Epidermal melanocyte (primary cell): ENCODE measurements at regions not wholly inside any gene's neighbourhood (a gene's known extent, or its start where the extent isn't known, plus 50 kb on each side); places are given as distances from the start of the nearest gene placed in this dataset.
"Not testable (repeated sequence)": the region's sequence is repeated elsewhere in the genome, so short reads cannot be mapped to it uniquely, and the experiment has no call there.

Source experiments
- DNase-seq: peaks from one replicate; pipeline ENCODE4 v3.0.0; 2011; ENCODE audit warnings: low spot score; ENCODE audit not compliant: insufficient read length

- no peak for DNase-seq
Observed at GRCh38 chr2:13351068-13351467, 634.3 kb downstream of the TRIB2 start.

GRCh38 chr2:13353083-13353482 lies 636.3 kb downstream of the TRIB2 start:
- DNase-seq: no peak

DNA sequence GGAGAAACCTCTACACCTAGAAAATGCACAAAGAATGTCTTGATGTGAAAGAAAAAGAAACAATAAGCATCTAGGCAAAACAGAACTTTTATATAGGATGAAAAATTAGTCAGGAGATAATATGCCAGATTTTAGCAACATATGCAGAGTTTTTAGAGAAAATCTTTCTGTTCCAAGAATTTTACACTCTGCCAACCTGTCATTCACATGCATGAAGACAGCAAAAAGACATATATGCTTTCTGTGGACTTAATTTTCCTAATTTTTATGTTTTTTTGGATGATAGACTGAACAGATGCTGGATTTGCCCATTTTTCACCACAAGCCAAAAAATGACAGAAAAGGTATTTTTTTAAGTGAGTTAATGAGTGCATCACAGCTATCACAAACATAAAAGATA lies 637.3 kb downstream of the TRIB2 start:
- DNase-seq: no peak

DNA sequence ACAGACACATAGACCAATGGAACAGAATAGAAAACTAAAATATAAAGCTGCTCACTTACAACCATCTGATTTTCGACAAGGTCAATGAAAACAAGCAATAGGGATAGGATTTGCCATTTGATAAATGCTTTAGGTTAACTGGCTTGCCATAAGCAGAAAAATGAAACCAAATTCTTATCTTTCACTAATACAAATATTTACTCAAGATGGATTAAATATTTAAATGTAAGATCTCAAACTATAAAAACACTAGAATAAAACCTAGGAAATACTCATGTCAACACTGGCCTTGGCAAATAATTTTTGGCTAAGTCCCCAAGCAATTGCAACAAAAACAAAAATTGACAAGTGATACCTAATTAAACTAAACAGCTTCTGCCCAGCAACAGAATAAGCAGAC lies 665.2 kb downstream of the TRIB2 start:
- DNase-seq: not testable (repeated sequence)

DNA sequence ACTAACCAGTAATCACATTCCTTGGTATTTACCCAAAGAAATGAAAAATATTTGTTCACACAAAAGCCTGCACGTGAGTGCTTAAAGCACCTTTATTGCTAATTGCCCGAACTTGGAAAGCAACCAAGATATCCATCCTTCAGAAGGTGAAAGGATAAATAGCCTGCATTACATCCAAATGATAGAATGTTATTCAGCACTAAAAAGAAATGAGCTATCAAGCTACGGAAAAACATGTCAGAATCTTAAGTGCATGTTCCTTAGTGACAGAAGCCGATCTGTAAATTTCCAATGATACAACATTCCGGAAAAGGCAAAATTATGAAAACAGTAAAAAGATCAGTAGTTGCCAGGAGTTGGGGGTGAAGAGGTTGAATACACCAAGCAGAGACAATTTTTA lies 672.4 kb downstream of the TRIB2 start:
- not testable (repeated sequence) for DNase-seq

DNA sequence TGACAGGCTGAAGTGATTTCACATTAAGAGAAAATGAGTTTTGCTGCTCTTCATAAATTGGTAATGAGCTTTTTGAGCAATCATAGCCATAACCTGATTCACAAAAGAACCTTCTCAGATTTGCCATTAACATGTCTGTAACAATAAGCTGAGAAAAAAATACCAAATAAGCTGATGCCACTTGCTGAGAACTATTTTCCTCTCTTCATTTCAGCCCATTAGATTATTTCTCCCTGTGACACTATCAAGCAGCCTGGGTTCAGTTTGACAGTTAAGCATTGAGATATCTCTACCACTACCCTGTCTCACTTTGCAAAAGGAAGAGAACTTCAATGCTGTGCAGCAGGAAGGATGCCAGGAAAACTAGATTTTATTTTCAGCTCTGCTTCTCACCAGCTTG lies 673.9 kb downstream of the TRIB2 start:
- no peak for DNase-seq

DNA sequence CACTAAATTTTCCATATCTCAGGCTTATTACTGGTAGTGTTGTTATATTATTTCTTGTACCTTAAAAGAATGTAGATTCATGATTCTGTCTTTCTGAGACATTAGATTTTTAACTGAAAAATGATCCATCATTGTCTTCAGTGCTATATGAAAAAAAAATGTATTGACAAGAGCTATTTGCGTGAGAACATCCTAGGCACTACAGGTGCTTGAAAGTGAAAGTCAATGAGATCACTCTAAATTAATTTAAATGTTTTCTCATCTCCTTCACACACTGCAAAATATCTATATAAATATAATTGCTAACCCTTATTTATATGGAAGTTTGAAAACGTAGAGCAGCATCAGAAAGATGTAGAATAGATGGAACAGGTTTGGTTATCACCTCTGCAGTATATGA lies 684.6 kb downstream of the TRIB2 start:
- no peak for DNase-seq

- DNase-seq: no peak
Observed at GRCh38 chr2:13413989-13414388, 697.3 kb downstream of the TRIB2 start.

- DNase-seq: no peak
Observed at GRCh38 chr2:13414897-13415296, 698.2 kb downstream of the TRIB2 start.

DNA sequence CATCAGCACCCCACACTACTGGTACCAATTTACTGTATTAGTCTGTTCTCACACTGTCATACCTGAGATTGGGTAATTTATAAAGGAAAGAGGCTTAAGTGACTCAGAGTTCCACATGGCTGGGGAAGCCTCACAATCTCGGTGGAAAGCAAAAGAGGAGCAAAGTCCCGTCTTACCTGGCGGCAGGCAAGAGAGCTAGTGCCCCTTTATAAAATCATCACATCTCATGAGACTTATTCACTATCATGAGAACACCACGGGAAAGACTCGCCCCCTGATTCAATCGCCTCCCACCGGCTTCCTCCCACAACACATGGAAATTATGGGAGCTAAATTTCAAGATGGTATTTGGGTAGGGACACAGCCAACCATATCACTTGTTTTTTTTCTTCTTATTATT lies 717.2 kb downstream of the TRIB2 start:
- no peak for DNase-seq

DNA sequence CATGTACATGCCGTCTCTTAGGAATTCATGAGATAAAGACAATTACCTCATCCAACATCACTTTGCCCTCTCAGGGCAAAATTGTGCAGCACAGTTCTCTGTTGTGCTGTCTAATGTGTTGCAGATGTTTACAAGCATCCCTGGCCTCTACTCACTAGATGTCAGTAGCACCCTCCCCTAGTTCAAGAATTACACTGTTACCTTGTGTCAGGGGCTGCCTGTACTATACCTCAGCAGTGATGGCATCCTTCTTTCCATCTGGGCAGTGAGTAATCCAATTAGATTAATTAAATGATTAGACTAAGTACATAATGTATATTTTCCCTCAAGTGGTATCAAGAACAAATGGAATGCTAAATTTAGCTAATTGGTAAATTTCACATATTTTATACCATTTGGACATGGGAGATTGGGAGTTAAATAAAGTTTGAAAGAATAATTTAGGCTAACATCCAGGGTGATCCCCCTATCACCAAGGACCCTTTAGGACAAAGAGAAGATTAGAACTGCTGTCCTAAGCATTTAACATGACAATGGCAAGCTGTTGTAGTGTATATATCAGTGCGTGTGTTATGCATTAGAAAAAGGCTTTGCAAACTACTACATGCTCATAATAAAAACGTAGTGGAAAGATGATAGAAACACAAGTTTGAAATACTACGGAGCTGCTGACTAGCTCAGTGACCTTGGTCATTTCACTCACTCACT lies 727.0 kb downstream of the TRIB2 start:
- not testable (repeated sequence) for DNase-seq

DNA sequence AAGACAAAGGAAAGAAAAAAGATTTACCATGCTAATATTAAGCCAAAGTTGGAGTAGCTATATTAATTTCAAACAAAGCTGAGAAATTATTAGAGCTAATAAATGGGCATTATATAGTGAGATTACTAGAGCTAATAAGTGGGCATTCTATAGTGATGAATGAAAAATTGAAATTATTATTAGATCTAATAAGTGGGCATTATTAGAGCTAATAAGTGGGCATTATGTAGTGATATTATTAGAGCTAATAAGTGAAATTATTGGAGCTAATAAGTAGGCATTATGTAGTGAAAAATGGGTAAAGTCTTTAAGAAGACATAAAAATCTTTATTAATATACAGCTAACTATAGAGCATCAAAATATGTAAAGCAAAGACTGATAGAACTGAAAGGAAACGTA lies 745.7 kb downstream of the TRIB2 start:
- DNase-seq: no peak

- no peak for DNase-seq
Observed at GRCh38 chr2:13466076-13466475, 749.3 kb downstream of the TRIB2 start.

GRCh38 chr2:13474538-13474937 lies 757.8 kb downstream of the TRIB2 start:
- no peak for DNase-seq

DNA sequence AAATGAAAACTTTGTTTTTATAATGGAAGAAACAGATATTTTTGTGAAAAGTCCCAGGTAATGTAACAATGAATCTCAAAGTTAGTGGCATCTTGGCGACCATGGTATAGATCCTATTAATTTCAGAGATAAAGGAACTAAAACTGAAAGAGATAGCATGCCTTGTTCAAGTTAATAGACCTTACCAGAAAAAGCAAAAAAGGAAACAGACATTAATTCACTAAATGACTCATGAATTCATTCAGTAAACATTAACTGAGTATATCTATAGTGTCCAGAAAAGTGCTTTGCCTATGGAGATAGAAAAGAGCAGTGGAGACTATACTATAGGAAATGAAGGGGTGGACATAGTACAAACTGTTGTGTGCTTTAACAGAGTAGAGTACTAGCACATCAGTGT lies 763.3 kb downstream of the TRIB2 start:
- no peak for DNase-seq

GRCh38 chr2:13481201-13481600 lies 764.5 kb downstream of the TRIB2 start:
- DNase-seq: no peak

- no peak for DNase-seq
Observed at GRCh38 chr2:13485256-13485655, 768.5 kb downstream of the TRIB2 start.

GRCh38 chr2:13488965-13489364 lies 772.2 kb downstream of the TRIB2 start:
- DNase-seq: no peak

DNA sequence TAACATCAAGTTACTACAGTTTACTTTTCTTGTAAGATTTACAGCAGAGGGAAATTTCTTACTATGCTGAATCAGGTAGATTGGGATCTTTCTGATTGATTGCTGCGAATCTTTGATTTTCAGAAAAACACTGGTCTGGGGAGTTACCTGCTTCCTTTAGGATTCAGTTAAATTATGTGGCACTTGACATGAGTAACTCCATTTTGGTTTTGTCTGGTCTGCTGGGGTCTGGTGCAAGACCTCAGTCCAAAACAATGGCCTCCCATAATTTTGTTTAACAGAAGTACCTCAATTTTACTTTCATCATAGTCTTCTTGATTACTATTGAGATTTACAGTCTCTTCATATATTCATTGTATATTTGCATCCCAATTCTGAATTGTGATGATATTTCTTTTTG lies 775.5 kb downstream of the TRIB2 start:
- DNase-seq: no peak

- DNase-seq: no peak
Observed at GRCh38 chr2:13495051-13495450, 778.3 kb downstream of the TRIB2 start.

DNA sequence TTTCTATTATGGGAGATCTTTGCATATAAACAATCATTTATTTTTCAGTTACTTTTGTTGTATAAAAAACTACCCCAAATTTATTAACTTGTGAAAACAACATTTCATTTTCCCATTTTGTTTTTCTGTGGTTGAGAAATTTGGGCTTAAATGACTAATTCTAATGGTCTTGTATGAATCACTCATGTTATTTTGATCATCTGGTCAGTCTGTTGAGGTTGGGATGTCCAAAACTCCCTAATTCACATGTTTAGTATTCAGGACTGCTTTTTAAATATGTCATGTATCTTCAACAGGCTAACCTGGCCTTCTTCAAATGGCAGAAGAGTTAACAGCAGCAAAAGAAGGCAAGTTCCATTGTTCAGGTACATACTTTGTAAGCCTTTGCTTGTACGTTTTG lies 788.1 kb downstream of the TRIB2 start:
- DNase-seq: no peak

DNA sequence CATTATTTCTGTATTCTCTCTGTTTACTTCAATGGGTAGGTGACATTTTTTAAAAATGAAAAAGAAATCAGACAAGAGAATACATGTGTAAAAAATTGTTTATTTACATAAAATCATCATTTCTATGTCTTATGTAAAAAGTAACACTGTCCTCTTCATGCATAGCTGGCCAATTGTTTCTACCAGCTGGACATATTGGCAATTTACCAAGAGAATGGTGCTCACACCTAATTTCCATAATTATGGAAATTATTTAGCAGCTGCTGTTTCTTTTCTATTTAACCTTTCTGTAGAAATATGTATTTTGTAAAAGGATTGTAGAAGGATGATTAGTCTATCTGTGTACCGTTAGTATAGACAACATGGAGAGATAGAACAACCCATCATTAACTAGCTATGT lies 791.9 kb downstream of the TRIB2 start:
- DNase-seq: no peak

DNA sequence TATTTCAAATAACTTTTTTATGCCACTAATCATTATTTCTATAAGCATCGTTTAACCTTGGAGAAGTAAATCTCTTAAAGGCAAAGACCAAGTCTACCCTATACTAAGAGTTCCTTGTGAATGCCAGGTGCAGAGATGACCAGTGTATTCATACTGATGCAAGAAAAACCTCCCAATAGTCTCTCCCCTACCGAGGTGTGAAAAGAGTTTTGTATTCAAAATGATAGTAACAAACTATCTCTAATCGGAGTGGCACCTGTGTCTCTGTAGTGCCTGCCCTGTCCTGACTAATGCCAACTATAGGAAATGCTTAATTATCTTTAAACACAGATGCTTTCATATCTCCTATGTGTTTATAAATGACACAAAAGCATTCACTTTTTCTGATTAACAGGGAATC lies 798.5 kb downstream of the TRIB2 start:
- DNase-seq: no peak

- DNase-seq: no peak
Observed at GRCh38 chr2:13522096-13522495, 805.4 kb downstream of the TRIB2 start.
